ENCODE measurements at regions not wholly inside any gene's neighbourhood (a gene's known extent, or its start where the extent isn't known, plus 50 kb on each side); places are given as distances from the start of the nearest gene placed in this dataset.

DNA sequence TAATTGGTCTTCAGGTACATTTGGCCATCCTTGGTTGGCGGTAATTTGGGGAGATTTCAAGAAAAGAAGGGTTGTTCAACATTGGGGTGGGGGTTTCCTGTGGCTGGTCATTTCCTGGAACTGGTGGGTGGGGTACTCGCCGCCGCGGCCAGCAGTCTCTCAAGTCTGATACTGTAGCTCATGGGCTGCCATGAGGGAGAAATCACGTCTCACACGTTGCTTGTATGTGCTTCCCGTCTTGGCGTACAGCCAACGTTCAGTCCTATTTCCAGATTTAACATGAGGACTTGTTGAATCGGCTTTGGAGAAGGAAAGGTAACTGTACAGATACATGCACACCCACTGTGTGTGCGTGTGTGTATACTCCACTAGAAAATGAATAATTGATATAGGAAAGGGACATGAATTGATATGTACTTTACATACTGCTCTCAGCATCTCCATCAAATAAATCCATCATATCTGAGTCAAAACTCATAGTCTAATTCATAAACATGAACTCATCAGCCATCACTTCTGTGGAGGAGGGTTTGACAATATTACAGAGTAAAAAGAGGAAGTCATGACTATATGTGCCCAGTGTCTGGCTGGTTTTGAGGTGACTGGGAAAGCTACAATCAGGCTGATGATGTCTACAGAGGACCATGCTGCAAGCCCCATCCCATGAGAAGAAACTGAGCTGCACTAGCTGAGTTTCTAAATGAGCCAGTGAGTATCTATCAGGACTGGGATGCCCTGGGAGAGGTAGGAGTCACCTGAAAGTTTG is 418.1 kb downstream of the TSHZ3 start (continued):
- TF ChIP-seq, protein P1, sequence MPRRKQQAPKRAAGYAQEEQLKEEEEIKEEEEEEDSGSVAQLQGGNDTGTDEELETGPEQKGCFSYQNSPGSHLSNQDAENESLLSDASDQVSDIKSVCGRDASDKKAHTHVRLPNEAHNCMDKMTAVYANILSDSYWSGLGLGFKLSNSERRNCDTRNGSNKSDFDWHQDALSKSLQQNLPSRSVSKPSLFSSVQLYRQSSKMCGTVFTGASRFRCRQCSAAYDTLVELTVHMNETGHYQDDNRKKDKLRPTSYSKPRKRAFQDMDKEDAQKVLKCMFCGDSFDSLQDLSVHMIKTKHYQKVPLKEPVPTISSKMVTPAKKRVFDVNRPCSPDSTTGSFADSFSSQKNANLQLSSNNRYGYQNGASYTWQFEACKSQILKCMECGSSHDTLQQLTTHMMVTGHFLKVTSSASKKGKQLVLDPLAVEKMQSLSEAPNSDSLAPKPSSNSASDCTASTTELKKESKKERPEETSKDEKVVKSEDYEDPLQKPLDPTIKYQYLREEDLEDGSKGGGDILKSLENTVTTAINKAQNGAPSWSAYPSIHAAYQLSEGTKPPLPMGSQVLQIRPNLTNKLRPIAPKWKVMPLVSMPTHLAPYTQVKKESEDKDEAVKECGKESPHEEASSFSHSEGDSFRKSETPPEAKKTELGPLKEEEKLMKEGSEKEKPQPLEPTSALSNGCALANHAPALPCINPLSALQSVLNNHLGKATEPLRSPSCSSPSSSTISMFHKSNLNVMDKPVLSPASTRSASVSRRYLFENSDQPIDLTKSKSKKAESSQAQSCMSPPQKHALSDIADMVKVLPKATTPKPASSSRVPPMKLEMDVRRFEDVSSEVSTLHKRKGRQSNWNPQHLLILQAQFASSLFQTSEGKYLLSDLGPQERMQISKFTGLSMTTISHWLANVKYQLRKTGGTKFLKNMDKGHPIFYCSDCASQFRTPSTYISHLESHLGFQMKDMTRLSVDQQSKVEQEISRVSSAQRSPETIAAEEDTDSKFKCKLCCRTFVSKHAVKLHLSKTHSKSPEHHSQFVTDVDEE (CRISPR knock-in tag; IDR thresholded peaks at IDR 0.05) = no peak

DNA sequence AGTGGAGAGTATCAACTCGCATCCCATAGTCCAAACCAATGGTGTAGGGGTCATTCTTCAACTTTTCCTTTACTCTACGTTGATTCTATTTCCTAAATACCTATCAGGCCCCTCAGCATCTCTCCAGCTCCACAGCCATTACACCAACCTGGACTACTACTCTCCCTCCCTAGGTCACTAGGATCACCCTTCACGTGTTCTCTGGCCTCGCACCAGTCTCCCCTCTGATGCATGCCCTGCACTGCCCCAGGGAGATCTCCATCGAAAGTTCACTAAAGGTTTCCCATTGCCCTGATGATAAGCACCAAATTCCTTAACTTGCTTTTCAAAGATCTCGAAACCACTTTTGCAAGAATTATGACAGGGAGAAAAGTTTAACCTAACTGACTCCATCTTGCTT is 421.5 kb downstream of the TSHZ3 start:
- no peak for ATAC-seq
- no peak for TF ChIP-seq ZC3H10 (CRISPR knock-in tag; IDR thresholded peaks at IDR 0.05)
- no peak for TF ChIP-seq PPARA (CRISPR knock-in tag; IDR thresholded peaks at IDR 0.05; ENCODE audit: borderline replicate concordance)
- no peak for TF ChIP-seq ZFP30 (CRISPR knock-in tag; IDR thresholded peaks at IDR 0.05)
- TF ChIP-seq ISL1 (CRISPR knock-in tag; IDR thresholded peaks at IDR 0.05) = no peak
- no peak for TF ChIP-seq GLIS3 (CRISPR knock-in tag; IDR thresholded peaks at IDR 0.05)
- TF ChIP-seq, protein P2, sequence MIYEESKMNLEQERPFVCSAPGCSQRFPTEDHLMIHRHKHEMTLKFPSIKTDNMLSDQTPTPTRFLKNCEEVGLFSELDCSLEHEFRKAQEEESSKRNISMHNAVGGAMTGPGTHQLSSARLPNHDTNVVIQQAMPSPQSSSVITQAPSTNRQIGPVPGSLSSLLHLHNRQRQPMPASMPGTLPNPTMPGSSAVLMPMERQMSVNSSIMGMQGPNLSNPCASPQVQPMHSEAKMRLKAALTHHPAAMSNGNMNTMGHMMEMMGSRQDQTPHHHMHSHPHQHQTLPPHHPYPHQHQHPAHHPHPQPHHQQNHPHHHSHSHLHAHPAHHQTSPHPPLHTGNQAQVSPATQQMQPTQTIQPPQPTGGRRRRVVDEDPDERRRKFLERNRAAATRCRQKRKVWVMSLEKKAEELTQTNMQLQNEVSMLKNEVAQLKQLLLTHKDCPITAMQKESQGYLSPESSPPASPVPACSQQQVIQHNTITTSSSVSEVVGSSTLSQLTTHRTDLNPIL (CRISPR knock-in tag; IDR thresholded peaks at IDR 0.05; ENCODE audit: low read depth) = no peak
- no peak for TF ChIP-seq SNAI2 (CRISPR knock-in tag; IDR thresholded peaks at IDR 0.05)
- no peak for TF ChIP-seq ZFP3 (CRISPR knock-in tag; IDR thresholded peaks at IDR 0.05)
- no peak for TF ChIP-seq ESRRG (CRISPR knock-in tag; IDR thresholded peaks at IDR 0.05)
- TF ChIP-seq TOX (CRISPR knock-in tag; IDR thresholded peaks at IDR 0.05; ENCODE audit: borderline replicate concordance) = no peak
- TF ChIP-seq, protein P3, sequence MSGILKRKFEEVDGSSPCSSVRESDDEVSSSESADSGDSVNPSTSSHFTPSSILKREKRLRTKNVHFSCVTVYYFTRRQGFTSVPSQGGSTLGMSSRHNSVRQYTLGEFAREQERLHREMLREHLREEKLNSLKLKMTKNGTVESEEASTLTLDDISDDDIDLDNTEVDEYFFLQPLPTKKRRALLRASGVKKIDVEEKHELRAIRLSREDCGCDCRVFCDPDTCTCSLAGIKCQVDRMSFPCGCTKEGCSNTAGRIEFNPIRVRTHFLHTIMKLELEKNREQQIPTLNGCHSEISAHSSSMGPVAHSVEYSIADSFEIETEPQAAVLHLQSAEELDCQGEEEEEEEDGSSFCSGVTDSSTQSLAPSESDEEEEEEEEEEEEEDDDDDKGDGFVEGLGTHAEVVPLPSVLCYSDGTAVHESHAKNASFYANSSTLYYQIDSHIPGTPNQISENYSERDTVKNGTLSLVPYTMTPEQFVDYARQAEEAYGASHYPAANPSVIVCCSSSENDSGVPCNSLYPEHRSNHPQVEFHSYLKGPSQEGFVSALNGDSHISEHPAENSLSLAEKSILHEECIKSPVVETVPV (CRISPR knock-in tag; IDR thresholded peaks at IDR 0.05) = no peak
- TF ChIP-seq ZNF70 (CRISPR knock-in tag; IDR thresholded peaks at IDR 0.05) = no peak
- TF ChIP-seq ZNF8 (CRISPR knock-in tag; IDR thresholded peaks at IDR 0.05) = no peak
- no peak for TF ChIP-seq OSR1 (CRISPR knock-in tag; IDR thresholded peaks at IDR 0.05)

DNA sequence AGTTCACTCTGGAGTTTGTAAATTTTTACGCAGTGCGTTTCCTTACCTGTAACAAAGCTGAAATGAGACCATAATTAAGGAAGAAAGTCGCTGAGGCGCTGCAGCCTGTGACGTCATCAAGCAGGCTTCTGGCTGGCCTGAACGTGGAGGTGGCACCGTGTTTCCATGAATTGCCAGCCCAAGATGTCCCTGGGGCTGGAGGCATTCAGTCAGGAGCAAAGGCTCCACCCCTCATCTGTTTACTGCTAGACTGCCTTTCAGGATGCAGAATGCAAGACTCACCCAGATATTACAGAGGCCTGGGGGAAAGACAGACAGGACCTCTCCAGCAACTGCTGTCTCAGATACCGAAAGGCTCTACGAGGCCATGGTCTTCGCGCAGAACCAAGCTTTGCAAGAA is 424.6 kb downstream of the TSHZ3 start:
- ATAC-seq = no peak
- TF ChIP-seq SNAI2 (CRISPR knock-in tag; IDR thresholded peaks at IDR 0.05) = no peak
- TF ChIP-seq ZNF8 (CRISPR knock-in tag; IDR thresholded peaks at IDR 0.05) = no peak
- no peak for TF ChIP-seq ZFP3 (CRISPR knock-in tag; IDR thresholded peaks at IDR 0.05)

DNA sequence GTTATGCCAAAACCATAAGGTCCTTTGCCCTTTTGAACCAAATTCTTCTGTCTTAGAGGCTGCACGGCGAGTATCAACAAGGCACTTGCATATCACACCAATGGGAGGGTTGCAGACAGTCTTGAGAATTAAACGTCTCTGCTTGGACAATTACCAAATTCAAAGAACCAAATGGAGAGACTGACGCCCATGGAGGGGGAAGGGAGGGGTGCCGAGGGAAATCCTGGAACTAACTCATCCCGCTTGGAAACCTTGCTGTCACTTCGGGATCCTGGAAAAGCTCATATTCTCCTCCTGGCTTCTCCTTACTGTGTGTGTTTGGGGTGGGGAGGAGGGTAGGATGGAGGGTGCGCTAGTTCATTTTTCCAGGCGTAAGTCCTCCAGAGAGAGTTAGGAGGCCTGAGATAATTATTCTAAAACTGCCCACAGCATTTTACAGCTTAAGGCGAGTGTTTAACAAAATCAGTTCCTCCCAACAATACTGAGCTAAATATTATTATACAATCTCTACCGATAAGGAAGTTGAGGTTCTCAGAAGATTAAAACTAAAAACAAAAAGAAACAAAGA is 425.1 kb downstream of the TSHZ3 start:
- no peak for ATAC-seq
- TF ChIP-seq SNAI2 (CRISPR knock-in tag; IDR thresholded peaks at IDR 0.05) = no peak
- TF ChIP-seq, protein P3 (CRISPR knock-in tag; IDR thresholded peaks at IDR 0.05) = no peak
- no peak for TF ChIP-seq ESRRG (CRISPR knock-in tag; IDR thresholded peaks at IDR 0.05)
- no peak for TF ChIP-seq ARNTL (CRISPR knock-in tag; IDR thresholded peaks at IDR 0.05; ENCODE audit: borderline replicate concordance, low read depth)
- TF ChIP-seq ZC3H10 (CRISPR knock-in tag; IDR thresholded peaks at IDR 0.05) = no peak
- TF ChIP-seq BACH2 (CRISPR knock-in tag; IDR thresholded peaks at IDR 0.05; ENCODE audit: borderline replicate concordance) = no peak
- TF ChIP-seq TCF4 (CRISPR knock-in tag; IDR thresholded peaks at IDR 0.05; ENCODE audit: borderline replicate concordance) = no peak
- TF ChIP-seq, protein P2 (CRISPR knock-in tag; IDR thresholded peaks at IDR 0.05; ENCODE audit: low read depth) = no peak
- no peak for TF ChIP-seq GLIS3 (CRISPR knock-in tag; IDR thresholded peaks at IDR 0.05)
- TF ChIP-seq, protein P1 (CRISPR knock-in tag; IDR thresholded peaks at IDR 0.05) = no peak
- TF ChIP-seq PPARA (CRISPR knock-in tag; IDR thresholded peaks at IDR 0.05; ENCODE audit: borderline replicate concordance) = no peak
- no peak for TF ChIP-seq CSDC2 (CRISPR knock-in tag; IDR thresholded peaks at IDR 0.05)
- TF ChIP-seq, protein P4, sequence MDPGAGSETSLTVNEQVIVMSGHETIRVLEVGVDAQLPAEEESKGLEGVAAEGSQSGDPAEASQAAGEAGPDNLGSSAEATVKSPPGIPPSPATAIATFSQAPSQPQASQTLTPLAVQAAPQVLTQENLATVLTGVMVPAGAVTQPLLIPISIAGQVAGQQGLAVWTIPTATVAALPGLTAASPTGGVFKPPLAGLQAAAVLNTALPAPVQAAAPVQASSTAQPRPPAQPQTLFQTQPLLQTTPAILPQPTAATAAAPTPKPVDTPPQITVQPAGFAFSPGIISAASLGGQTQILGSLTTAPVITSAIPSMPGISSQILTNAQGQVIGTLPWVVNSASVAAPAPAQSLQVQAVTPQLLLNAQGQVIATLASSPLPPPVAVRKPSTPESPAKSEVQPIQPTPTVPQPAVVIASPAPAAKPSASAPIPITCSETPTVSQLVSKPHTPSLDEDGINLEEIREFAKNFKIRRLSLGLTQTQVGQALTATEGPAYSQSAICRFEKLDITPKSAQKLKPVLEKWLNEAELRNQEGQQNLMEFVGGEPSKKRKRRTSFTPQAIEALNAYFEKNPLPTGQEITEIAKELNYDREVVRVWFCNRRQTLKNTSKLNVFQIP (CRISPR knock-in tag; IDR thresholded peaks at IDR 0.05; ENCODE audit: borderline replicate concordance, low read depth) = no peak
- no peak for TF ChIP-seq ZNF70 (CRISPR knock-in tag; IDR thresholded peaks at IDR 0.05)

All from SK-N-SH treated with all-trans-retinoic acid at 6 μM for 48 hours (cell line).